Psoas muscle (tissue), 7 donors: ENCODE measurements at regions not wholly inside any gene's neighbourhood (a gene's known extent, or its start where the extent isn't known, plus 50 kb on each side); places are given as distances from the start of the nearest gene placed in this dataset.

Experiments used
- ATAC-seq, 4 donors: fragments of 200-7000 bp; cut with Tn5 transposase; one replicate each; pipeline ENCODE4 v1.9.1; 2020; ENCODE audit warnings: moderate library complexity in 3 of 4, mild to moderate bottlenecking in 2 of 4
- DNase-seq, 2 donors: peaks; one replicate each; pipeline ENCODE4 v3.0.0-alpha.2; 2020
- H3K27ac ChIP-seq: fragments of 200-600 bp; one replicate; pipeline ENCODE4 v1.8.0; 2022
- H3K27me3 ChIP-seq, 3 donors: fragments of 200-600 bp in 1 of 3; one replicate each; pipeline versions ENCODE4 v1.6.1 to v1.8.0; 2013 to 2022; ENCODE audit warnings: low read length in 2 of 3, mild to moderate bottlenecking in 2 of 3, moderate library complexity in 1 of 3; ENCODE audit not compliant: insufficient read depth in 3 of 3
- H3K36me3 ChIP-seq, 2 donors: fragments of 200-600 bp in 1 of 2; one replicate each; pipeline versions ENCODE4 v1.6.1 to v1.8.0; 2013 to 2022; ENCODE audit warnings: low read depth in 1 of 2, mild to moderate bottlenecking in 1 of 2, moderate library complexity in 1 of 2; ENCODE audit not compliant: insufficient read depth in 1 of 2
- H3K4me1 ChIP-seq: fragments of 200-600 bp; one replicate; pipeline ENCODE4 v1.8.0; 2022
- H3K4me3 ChIP-seq: fragments of 200-600 bp; one replicate; pipeline ENCODE4 v1.8.0; 2022; ENCODE audit warnings: mild to moderate bottlenecking
- H3K9me3 ChIP-seq: fragments of 200-600 bp; one replicate; pipeline ENCODE4 v1.8.0; 2022
- WGBS, 3 donors: extraction: QIAGEN DNeasy Blood & Tissue Kit; methylation state at CpG; one replicate each; pipeline versions ENCODE4 v1.1.6 to v1.1.7; 2013; 5-methylcytosine and 5-hydroxymethylcytosine counted together
- intact Hi-C, 2 donors: fragments of 100-400 bp; cut with DNase I; formaldehyde crosslinking; loops; one replicate each; pipeline versions ENCODE4 v1.11.0 to v1.14.2; 2022
- TF ChIP-seq, protein P1 (sequence below): fragments of 200-600 bp; IDR thresholded peaks from one replicate; pipeline ENCODE4 v1.8.0; 2022; ENCODE audit warnings: antibody characterized with exemption
- donor health status: healthy with polysubstance abuse.
- donor health status: DM: no; HTN: no; CAD: no; lungs with moderate emphysema.
- donor health status: Bipolar disorder and iron deficiency.
- donor health status: healthy.
- donor health status: DM: yes; HTN: yes; CAD: no.
- donor health status: DM: no; HTN: no; CAD: no.
- donor health status: DM: yes; HTN: yes; CAD: no.

DNA sequence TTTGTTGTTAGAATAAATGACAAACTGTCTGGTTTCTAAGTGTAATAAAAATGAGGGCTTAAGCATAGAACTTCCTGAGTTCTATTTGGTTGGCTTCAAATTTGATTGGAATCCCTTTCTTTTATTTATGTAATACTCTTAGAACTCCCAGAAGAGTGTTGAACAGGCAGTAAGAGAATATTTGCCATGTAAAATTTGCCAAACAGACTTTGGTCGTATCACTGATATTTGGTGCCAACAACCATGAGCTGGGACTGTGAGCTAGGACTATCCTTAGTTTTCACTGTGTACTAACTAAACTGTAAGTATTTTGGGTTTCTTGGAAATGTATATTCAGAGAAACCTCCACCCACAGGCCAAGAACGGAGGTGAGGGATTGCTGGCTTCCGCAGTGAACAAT is 971.2 kb upstream of the SOX9 start:
- Histone ChIP-seq H3K27me3 (no peaks in the 10 kb centered on the region), H3K4me3 (no peak overlapping the region), H3K9me3 (no peaks in the 10 kb centered on the region), H3K4me1 (no peaks in the 10 kb centered on the region), H3K27ac (no peak overlapping the region), H3K36me3 (no peaks in the 10 kb centered on the region)
- no peak for ATAC-seq
- intact Hi-C loops = no loop called here
- 36 to 73% (median 57%) methylated on average over 3 of the region's 3 CpGs for WGBS, 3 donors
- TF ChIP-seq, protein P1, sequence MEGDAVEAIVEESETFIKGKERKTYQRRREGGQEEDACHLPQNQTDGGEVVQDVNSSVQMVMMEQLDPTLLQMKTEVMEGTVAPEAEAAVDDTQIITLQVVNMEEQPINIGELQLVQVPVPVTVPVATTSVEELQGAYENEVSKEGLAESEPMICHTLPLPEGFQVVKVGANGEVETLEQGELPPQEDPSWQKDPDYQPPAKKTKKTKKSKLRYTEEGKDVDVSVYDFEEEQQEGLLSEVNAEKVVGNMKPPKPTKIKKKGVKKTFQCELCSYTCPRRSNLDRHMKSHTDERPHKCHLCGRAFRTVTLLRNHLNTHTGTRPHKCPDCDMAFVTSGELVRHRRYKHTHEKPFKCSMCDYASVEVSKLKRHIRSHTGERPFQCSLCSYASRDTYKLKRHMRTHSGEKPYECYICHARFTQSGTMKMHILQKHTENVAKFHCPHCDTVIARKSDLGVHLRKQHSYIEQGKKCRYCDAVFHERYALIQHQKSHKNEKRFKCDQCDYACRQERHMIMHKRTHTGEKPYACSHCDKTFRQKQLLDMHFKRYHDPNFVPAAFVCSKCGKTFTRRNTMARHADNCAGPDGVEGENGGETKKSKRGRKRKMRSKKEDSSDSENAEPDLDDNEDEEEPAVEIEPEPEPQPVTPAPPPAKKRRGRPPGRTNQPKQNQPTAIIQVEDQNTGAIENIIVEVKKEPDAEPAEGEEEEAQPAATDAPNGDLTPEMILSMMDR = no peak
- no peak for DNase-seq

DNA sequence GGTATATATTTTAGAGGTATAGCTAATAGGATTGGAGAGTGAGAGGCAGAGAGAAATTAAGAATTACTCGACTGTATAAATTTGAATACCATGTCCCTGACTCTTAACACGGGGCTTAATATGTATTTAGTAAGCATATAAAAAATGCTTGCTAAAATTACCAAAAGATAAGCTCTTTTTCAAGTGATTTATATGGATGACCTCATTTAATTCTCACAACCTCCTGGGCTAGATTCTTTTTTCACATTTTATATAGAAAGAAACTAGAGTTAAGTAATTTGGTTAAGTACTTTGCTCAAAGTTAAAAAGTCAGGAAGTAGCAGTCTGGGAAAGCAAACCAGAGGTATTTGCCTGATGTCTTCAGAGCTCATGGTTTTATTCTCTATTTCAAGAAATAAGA is 963.5 kb upstream of the SOX9 start:
- H3K4me3 ChIP-seq = no peak overlapping the region
- no peak overlapping the region for H3K27ac ChIP-seq
- H3K9me3 ChIP-seq = no peaks in the 10 kb centered on the region
- intact Hi-C loops = no loop called here
- 54 to 75% (median 55%) methylated on average over 2 of the region's 2 CpGs for WGBS, 3 donors
- H3K27me3 ChIP-seq = no peaks in the 10 kb centered on the region
- no peak for ATAC-seq
- DNase-seq = no peak
- TF ChIP-seq, protein P1 = no peak
- no peaks in the 10 kb centered on the region for H3K4me1 ChIP-seq
- H3K36me3 ChIP-seq = no peaks in the 10 kb centered on the region

DNA sequence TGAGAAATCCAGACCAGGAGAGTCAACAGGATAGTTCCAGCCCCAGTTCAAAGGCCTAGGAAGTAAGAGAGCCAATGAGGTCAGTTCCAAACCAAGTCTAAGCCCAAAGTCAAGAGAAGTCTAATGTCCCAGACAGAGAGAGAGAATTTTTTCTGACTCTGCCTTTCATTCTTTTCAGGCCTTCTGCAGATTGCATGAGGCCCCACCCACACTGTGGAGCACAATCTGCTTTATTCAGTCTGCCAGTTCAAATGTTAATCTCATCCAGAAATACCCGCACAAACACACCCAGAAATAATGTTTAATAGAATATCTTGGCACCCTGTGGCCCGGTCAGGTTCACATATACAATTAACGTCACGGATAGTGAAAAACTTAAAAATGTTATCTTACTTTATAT is 962.4 kb upstream of the SOX9 start:
- intact Hi-C loops = no loop called here
- H3K36me3 ChIP-seq = no peaks in the 10 kb centered on the region
- ATAC-seq (no peak), DNase-seq (no peak)
- 85 to 88% (median 87%) methylated on average over 4 of the region's 4 CpGs for WGBS, 3 donors
- H3K27ac ChIP-seq = no peak overlapping the region
- H3K9me3 ChIP-seq = no peaks in the 10 kb centered on the region
- H3K4me1 ChIP-seq = no peaks in the 10 kb centered on the region
- no peaks in the 10 kb centered on the region for H3K27me3 ChIP-seq
- H3K4me3 ChIP-seq = no peak overlapping the region
- TF ChIP-seq, protein P1 = no peak

DNA sequence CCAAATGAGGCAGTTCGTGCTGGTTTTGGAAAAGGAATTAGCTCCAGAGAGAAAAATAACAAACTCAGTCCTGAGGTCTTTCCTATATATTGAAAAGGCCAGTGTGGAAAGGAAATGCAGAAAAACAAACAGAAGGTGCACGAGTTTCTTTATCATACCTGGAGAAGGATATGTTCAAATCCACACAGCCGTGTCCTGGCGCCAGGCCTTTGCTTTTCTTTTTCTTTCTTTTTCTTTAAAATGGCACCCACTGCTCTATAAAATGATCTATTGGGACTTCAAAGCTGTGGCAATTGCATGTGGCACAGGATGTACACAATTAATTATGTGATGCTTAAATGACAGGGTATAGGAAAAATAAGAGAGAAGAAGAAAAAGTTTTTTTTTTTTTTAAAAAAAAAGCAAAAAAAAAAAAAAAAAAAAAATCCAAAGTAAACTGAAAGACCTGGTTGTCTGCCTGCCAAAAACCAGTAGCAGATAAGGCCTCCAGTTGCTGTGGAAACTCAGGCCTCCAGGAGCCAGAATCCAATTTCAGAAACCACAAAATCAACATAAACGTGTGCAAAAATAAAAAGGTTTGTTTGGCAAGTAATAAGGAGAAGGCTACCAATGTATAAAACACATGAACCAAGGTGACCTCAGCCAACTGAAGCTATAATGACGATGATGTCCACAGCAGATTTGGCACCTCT is 957.6 kb upstream of the SOX9 start:
- DNase-seq (no peak), ATAC-seq (no peak)
- Histone ChIP-seq H3K27me3 (no peaks in the 10 kb centered on the region), H3K9me3 (no peaks in the 10 kb centered on the region), H3K36me3 (no peaks in the 10 kb centered on the region), H3K4me3 (no peak overlapping the region), H3K4me1 (no peaks in the 10 kb centered on the region), H3K27ac (no peak overlapping the region)
- intact Hi-C loops = no loop called here
- TF ChIP-seq, protein P1 = no peak
- WGBS, 3 donors = 72 to 76% (median 76%) methylated on average over 6 of the region's 6 CpGs

DNA sequence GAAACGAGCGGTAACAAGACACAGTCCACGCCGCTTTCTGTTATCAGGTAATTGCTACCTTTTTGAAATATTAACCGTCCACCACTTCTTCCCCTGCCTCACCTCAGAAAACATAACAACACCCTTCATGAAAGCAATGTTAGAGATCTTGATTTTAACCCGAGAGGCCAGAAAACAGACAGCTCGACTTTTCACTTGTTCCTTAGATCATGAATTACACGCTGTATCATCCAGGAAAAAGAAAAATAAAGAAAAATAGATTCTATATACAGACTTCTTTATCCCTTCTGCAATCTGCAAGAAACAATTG is 957.1 kb upstream of the SOX9 start:
- Histone ChIP-seq H3K4me3 (no peak overlapping the region), H3K36me3 (no peaks in the 10 kb centered on the region), H3K27me3 (no peaks in the 10 kb centered on the region), H3K27ac (no peak overlapping the region), H3K9me3 (no peaks in the 10 kb centered on the region), H3K4me1 (no peaks in the 10 kb centered on the region)
- no peak for DNase-seq
- WGBS, 3 donors = 77 to 81% (median 78%) methylated on average over 8 of the region's 8 CpGs
- TF ChIP-seq, protein P1 = no peak
- no peak for ATAC-seq
- intact Hi-C loops = no loop called here
